GM21737 (cell line): ENCODE measurements at regions not wholly inside any gene's neighbourhood (a gene's known extent, or its start where the extent isn't known, plus 50 kb on each side); places are given as distances from the start of the nearest gene placed in this dataset.

Experiments used
- ATAC-seq: cut with Tn5 transposase; IDR thresholded peaks from one replicate; pipeline ENCODE4 v1.9.1; 2021; ENCODE audit warnings: mild to moderate bottlenecking, moderate library complexity; ENCODE audit not compliant: unreplicated experiment

- ATAC-seq, result no peak
These were observed 68.5 kb upstream of the PRR20G start for GRCh38 chr3:127356381-127356780.

DNA sequence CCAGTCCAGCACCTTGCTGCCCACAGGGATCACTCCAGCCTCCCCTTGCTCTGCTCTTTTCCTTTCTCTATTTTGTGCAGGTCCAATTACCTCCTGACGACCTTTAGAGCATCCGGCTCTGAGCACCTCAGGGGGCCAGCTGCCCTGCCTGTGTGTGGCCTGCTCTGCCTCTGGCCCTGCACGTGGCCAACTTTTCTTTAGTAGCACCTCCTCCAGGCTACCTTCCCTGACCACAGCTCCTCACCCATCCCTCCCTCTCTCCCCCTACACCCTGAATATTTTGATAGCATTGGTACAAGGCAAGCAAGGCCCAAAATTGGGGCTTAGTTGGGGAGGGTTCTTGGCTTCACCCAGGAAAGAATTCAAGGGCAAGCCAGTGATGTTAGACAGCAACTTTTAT, 66.9 kb upstream of the PRR20G start:
- ATAC-seq, result no peak

GRCh38 chr3:127352612-127353011, 64.8 kb upstream of the PRR20G start:
- no peak for ATAC-seq

DNA sequence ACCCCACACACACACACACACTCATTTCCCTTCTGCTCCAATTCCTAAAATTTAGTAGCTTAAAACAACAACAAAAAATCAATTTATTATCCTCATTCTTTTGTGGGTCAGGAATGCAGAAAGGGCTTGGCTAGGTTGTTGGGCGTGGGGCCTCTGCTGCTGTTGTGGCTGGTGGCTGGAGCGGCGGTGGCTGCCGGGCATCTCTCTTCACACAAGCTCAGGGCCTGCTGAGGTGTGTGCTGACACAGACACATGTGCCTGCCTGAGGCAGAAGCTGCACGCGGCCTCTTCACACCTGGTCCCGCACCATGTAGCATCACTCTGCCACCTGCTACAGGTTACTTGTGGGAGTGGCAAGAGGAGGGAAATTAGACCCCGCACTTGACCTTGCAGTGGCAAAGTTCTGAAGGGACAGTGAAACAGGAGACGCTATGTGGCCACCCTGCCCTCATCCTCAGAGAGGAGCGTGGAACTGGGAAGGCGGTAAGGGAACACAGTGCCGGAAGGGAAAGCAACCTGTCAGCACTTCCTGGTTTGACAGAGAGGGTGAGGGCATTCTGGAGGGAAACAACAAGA, 64.0 kb upstream of the PRR20G start:
- ATAC-seq, result no peak

DNA sequence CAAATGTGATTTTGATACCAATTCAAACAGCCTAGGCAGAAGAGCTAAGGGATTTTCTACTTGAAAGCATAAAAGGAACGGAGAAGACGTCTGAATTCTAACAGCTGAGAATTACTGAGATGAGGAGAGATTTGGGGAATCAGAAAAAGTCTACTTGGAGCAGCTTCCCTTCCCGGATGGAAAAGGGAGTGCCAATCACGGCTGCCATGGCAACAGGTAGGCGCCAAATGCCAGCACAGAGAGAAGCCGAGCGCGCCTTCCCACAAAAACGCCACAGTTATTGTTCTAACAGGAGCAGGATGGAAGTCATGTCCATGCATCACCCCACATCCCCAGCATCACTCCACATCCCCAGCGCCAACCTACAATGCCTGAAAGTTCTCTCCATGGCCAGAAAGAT, 63.5 kb upstream of the PRR20G start:
- ATAC-seq, result no peak

- no peak for ATAC-seq
These were observed 62.6 kb upstream of the PRR20G start for GRCh38 chr3:127350172-127351050.

DNA sequence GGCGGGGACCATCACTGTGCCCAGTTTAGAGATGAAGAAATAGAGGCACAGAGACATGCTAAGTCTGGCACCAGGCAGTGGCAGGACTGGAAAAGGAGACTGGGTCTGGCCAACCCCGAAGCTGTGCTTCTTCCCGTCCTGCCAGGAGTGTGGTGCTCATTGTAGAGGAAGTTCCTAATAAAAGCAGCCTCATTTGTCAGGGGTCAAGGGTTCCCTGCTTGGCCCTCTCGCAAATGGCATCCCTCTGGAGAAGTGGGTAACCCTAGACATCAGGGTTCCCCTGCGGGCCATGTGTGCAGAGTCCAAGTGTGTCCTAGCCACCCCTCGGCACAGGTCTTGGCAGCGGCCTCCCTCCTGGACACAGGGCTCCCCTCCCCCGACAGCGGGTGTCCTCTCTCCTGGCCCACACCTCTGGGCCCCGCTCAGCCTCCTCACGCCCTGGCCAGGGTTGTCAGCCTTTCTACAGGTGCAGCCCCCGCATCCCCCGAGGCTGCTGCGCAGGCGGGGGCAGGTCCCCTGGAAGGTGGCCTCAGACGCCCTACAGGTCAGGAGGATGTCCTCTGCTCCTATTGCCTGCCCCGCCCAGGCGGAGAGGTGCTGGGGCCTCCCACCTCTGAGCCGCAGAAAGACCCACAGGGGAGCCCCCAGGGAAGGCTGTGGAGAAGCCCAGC, 61.8 kb upstream of the PRR20G start:
- no peak for ATAC-seq

DNA sequence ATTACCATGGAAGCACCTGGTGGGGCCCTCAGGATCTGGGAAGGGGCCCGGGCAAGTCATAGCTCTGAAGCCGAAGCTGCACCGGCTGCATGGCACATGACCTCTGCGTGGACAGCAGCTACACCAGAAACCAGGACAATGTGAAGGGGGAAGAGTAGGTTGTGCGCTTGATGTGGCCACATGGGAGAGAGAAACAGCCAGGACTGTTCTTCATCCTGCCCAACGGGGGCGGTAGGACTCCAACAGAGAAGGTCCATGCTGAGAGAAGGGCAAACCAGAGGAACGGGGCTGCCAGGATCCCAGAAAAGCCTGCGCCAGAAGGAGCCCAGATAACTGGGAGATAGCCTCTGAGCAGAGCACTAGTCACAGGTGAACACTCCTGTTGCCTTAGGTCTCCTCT, 54.9 kb upstream of the PRR20G start:
- no peak for ATAC-seq

DNA sequence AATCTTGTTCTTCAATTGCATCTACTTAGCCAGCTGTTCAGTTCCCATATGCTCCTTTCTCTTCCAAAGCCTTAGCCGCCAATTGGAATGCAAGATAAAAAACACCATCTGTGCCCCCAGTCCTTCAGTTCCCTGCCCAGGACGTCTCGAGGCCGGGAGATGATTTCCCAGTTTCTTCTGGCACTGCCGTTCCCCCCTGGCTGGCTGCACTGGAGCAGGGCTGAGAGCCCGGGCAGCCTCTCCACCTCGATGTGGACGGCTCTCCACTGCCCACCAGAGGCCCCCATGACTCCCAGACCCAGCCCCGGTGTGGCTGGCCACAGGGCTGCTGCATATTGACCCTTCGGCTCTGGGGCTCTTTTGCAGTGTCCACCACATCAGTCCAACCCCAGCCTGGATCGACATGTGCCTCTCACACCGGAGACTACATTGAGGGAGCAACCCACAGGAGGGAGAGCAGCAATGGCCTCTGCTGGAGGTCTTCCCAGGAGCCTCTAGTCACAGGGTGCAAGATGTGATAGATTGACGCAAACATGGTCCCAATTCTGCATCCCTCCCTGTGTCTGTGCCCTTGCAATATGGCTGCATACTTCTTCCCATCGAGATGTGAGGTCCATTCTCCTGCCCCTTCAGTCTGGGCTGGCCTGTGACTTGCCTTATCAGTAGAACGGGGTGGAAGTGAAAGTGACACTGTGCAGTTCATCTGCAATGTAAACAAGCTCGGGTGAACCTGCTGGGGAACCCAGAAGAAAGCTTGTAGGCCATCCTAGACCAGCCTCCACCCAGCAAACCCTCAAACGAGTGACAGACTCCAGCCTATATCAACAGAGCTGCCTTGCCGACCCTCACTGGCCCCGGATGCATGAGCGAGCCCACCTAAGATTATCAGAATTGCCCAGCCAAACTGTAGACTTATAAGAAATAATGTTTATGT, 52.3 kb upstream of the PRR20G start:
- ATAC-seq, result no peak

- no peak for ATAC-seq
These were observed 51.2 kb upstream of the PRR20G start for GRCh38 chr3:127339016-127339415.

DNA sequence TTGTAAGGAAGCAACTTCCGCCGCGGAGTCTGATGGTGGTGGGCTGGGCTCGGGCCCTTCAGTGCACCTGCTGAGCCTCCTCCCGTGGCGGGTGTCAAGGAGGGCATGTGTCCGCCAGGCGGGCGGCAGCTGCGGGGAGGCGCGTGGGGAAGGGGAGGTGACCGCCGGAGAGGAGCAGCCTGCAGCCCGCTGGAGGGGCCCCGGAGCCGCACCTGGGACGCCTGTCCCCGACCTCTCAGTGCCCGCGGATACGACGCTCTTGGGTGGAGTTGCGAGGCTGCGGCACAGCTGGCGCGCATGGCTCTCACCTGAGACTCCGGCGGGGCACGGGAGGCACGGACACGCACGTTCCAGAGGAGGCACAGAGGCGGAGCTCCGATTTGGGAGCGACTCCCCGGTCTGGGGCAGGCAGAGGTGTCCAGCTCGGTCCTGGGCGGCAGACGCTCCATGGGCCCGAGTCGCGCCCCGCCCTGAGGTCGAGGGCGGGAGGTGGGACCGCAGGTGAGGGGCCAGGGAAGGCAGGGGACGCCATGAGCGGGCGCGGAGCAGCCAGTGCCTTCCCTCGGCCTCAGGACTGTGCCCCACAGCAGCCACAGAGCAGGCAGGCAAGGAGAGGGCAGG, 50.2 kb upstream of the PRR20G start:
- no peak for ATAC-seq
